NOMO-1 (cell line): ENCODE measurements at regions not wholly inside any gene's neighbourhood (a gene's known extent, or its start where the extent isn't known, plus 50 kb on each side); places are given as distances from the start of the nearest gene placed in this dataset.

Source experiments
- DNase-seq, 2 experiments: peaks; one replicate each; lab custom pipeline; 2025; ENCODE audit not compliant: unreplicated experiment in 2 of 2; lab: John Stamatoyannopoulos, UW

- DNase-seq, result no peak
Measured at GRCh38 chr18:78128004-78128403, 851.6 kb upstream of the SALL3 start.

- DNase-seq, result no peak
Measured at GRCh38 chr18:78129260-78129659, 850.4 kb upstream of the SALL3 start.

GRCh38 chr18:78130232-78131195, 849.1 kb upstream of the SALL3 start:
- DNase-seq, result no peak

GRCh38 chr18:78133729-78134128, 845.9 kb upstream of the SALL3 start:
- no peak for DNase-seq

- DNase-seq, result no peak
Measured at GRCh38 chr18:78136986-78137385, 842.6 kb upstream of the SALL3 start.

- DNase-seq, result no peak
Measured at GRCh38 chr18:78138983-78139496, 840.6 kb upstream of the SALL3 start.

- DNase-seq, result no peak
Measured at GRCh38 chr18:78140294-78140693, 839.3 kb upstream of the SALL3 start.

- no peak for DNase-seq
Measured at GRCh38 chr18:78144669-78145068, 834.9 kb upstream of the SALL3 start.

- DNase-seq, result no peak
Measured at GRCh38 chr18:78145096-78145495, 834.5 kb upstream of the SALL3 start.

GRCh38 chr18:78146136-78147085, 833.2 kb upstream of the SALL3 start:
- no peak for DNase-seq

GRCh38 chr18:78150590-78150989, 829.0 kb upstream of the SALL3 start:
- no peak for DNase-seq

- no peak for DNase-seq
Measured at GRCh38 chr18:78151234-78151633, 828.4 kb upstream of the SALL3 start.

GRCh38 chr18:78151948-78152725, 827.5 kb upstream of the SALL3 start:
- DNase-seq, result no peak

GRCh38 chr18:78153362-78153761, 826.3 kb upstream of the SALL3 start:
- no peak for DNase-seq

GRCh38 chr18:78154444-78154843, 825.2 kb upstream of the SALL3 start:
- no peak for DNase-seq

GRCh38 chr18:78154853-78155252, 824.8 kb upstream of the SALL3 start:
- no peak for DNase-seq

GRCh38 chr18:78156466-78156865, 823.2 kb upstream of the SALL3 start:
- DNase-seq, result no peak

GRCh38 chr18:78158943-78159342, 820.7 kb upstream of the SALL3 start:
- DNase-seq, result no peak

GRCh38 chr18:78159397-78159796, 820.2 kb upstream of the SALL3 start:
- DNase-seq, result no peak

GRCh38 chr18:78160961-78161656, 818.5 kb upstream of the SALL3 start:
- DNase-seq, result no peak
